ENCODE measurements at regions not wholly inside any gene's neighbourhood (a gene's known extent, or its start where the extent isn't known, plus 50 kb on each side); places are given as distances from the start of the nearest gene placed in this dataset.
A peak's percentile ranks its signal among the peaks of the same experiment; 100 is the strongest.

GRCh38 chr9:81814401-81814793, 113.8 kb upstream of the SPATA31D4 start:
- no peak overlapping the region for H3K4me3 ChIP-seq (ENCODE audit: control insufficient read depth in 2 of 3, extremely low read depth in 1 of 3, insufficient read depth in 2 of 3, low read depth in 1 of 3, low read length in 3 of 3)
- H3K27me3 ChIP-seq (ENCODE audit: control insufficient read depth, extremely low read depth, insufficient read depth, low read length) = no peaks in the 10 kb centered on the region
- no peaks in the 10 kb centered on the region for H4K20me1 ChIP-seq (ENCODE audit: control insufficient read depth, extremely low read depth, insufficient read depth, low read length)
- TF ChIP-seq CTCF (optimal IDR thresholded peaks at IDR 0.05 in 1 of 3, IDR thresholded peaks at IDR 0.05 in 1 of 3, conservative IDR thresholded peaks at IDR 0.05 in 1 of 3; ENCODE audit: extremely low read depth in 1 of 3, insufficient read depth in 2 of 3, low read length in 3 of 3) (no peak), EZH2 (IDR thresholded peaks at IDR 0.05; ENCODE audit: low read length) (no peak)
- no peaks in the 10 kb centered on the region for H3K79me2 ChIP-seq (ENCODE audit: control insufficient read depth, insufficient read depth, low read length)
- H3K36me3 ChIP-seq (ENCODE audit: control insufficient read depth in 2 of 2, extremely low read depth in 1 of 2, insufficient read depth in 2 of 2, low read length in 2 of 2) = no peaks in the 10 kb centered on the region
- H3K9me1 ChIP-seq (ENCODE audit: control insufficient read depth, extremely low read depth, insufficient read depth, low read length) = no peaks in the 10 kb centered on the region
- no peaks in the 10 kb centered on the region for H3K4me1 ChIP-seq (ENCODE audit: control insufficient read depth, extremely low read depth, insufficient read depth, low read length)
- H3K9me3 ChIP-seq (ENCODE audit: control insufficient read depth, low read depth, low read length) = no peaks in the 10 kb centered on the region
- no peak overlapping the region for H3K4me2 ChIP-seq (ENCODE audit: control insufficient read depth, extremely low read depth, insufficient read depth, low read depth, low read length)
- dilution Hi-C loops (cut with MboI; ENCODE audit: extremely low pct_ligation_motif_present, low sequenced_read_pairs) = no loop called here
- DNase-seq (ENCODE audit: low read depth, low spot score) = no peak
- H3K27ac ChIP-seq (ENCODE audit: control insufficient read depth, insufficient read depth, low read length) = no peak overlapping the region
- no peak overlapping the region for H2AFZ ChIP-seq (ENCODE audit: control insufficient read depth, low read length)
- no peak overlapping the region for H3K9ac ChIP-seq (ENCODE audit: control insufficient read depth, extremely low read depth, insufficient read depth, low read length)
- no peak for FAIRE-seq

GRCh38 chr9:81814794-81815464, 113.3 kb upstream of the SPATA31D4 start:
- H3K4me3 ChIP-seq (ENCODE audit: control insufficient read depth in 2 of 3, extremely low read depth in 1 of 3, insufficient read depth in 2 of 3, low read depth in 1 of 3, low read length in 3 of 3) = no peak overlapping the region
- H3K27me3 ChIP-seq (ENCODE audit: control insufficient read depth, extremely low read depth, insufficient read depth, low read length) = no peaks in the 10 kb centered on the region
- no peak overlapping the region for H2AFZ ChIP-seq (ENCODE audit: control insufficient read depth, low read length)
- no peak overlapping the region for H3K27ac ChIP-seq (ENCODE audit: control insufficient read depth, insufficient read depth, low read length)
- H4K20me1 ChIP-seq (ENCODE audit: control insufficient read depth, extremely low read depth, insufficient read depth, low read length) = no peaks in the 10 kb centered on the region
- no peaks in the 10 kb centered on the region for H3K9me3 ChIP-seq (ENCODE audit: control insufficient read depth, low read depth, low read length)
- peak; percentile 55 for FAIRE-seq
- no peaks in the 10 kb centered on the region for H3K4me1 ChIP-seq (ENCODE audit: control insufficient read depth, extremely low read depth, insufficient read depth, low read length)
- TF ChIP-seq CTCF (optimal IDR thresholded peaks at IDR 0.05 in 1 of 3, IDR thresholded peaks at IDR 0.05 in 1 of 3, conservative IDR thresholded peaks at IDR 0.05 in 1 of 3; ENCODE audit: extremely low read depth in 1 of 3, insufficient read depth in 2 of 3, low read length in 3 of 3) (no peak), EZH2 (IDR thresholded peaks at IDR 0.05; ENCODE audit: low read length) (no peak)
- DNase-seq (ENCODE audit: low read depth, low spot score) = no peak
- H3K9ac ChIP-seq (ENCODE audit: control insufficient read depth, extremely low read depth, insufficient read depth, low read length) = no peak overlapping the region
- H3K36me3 ChIP-seq (ENCODE audit: control insufficient read depth in 2 of 2, extremely low read depth in 1 of 2, insufficient read depth in 2 of 2, low read length in 2 of 2) = no peaks in the 10 kb centered on the region
- H3K79me2 ChIP-seq (ENCODE audit: control insufficient read depth, insufficient read depth, low read length) = no peaks in the 10 kb centered on the region
- dilution Hi-C loops (cut with MboI; ENCODE audit: extremely low pct_ligation_motif_present, low sequenced_read_pairs) = no loop called here
- H3K9me1 ChIP-seq (ENCODE audit: control insufficient read depth, extremely low read depth, insufficient read depth, low read length) = no peaks in the 10 kb centered on the region
- no peak overlapping the region for H3K4me2 ChIP-seq (ENCODE audit: control insufficient read depth, extremely low read depth, insufficient read depth, low read depth, low read length)
